H1 (cell line): ENCODE measurements at regions not wholly inside any gene's neighbourhood (a gene's known extent, or its start where the extent isn't known, plus 50 kb on each side); places are given as distances from the start of the nearest gene placed in this dataset.

Experiments
- CTCF ChIA-PET: fragments of 300-600 bp; sonication (Branson Sonifier 250); formaldehyde crosslinking; loops from one replicate; lab custom pipeline; 2021; ENCODE audit not compliant: partially characterized antibody; lab: Charles Lee
- POLR2A ChIA-PET: fragments of 300-600 bp; sonication (Branson Sonifier 250); formaldehyde crosslinking; loops from one replicate; lab custom pipeline; 2021; ENCODE audit warnings: inconsistent platforms; ENCODE audit not compliant: partially characterized antibody; lab: Charles Lee
- DNase-seq, 2 experiments: peaks; one replicate each; pipeline versions ENCODE4 v3.0.0 to v3.0.0-alpha.2; 2010 to 2022; ENCODE audit warnings: low spot score in 2 of 2, low read depth in 1 of 2, mixed read lengths in 1 of 2
- FAIRE-seq: peaks from 2 replicates; lab custom pipeline; 2011; peaks lifted over from hg19 to GRCh38; lab: Jason Lieb, UNC
- H2AFZ ChIP-seq: 2 replicates; pipeline ENCODE4 v1.8.1; 2012; ENCODE audit warnings: low read length, inconsistent platforms
- H2AK5ac ChIP-seq: 2 replicates; pipeline ENCODE4 v1.6.1; 2013; ENCODE audit warnings: low read depth, low read length
- H2BK120ac ChIP-seq: replicated peaks from 2 replicates; pipeline ENCODE3; 2013; ENCODE audit warnings: low read depth, low read length, inconsistent platforms
- H2BK12ac ChIP-seq: 2 replicates; pipeline ENCODE4 v1.6.1; 2013; ENCODE audit warnings: low read depth, low read length
- H2BK15ac ChIP-seq: 2 replicates; pipeline ENCODE4 v1.6.1; 2013; ENCODE audit warnings: low read length
- H2BK20ac ChIP-seq: 2 replicates; pipeline ENCODE4 v1.6.1; 2013; ENCODE audit warnings: low read length
- H2BK5ac ChIP-seq: 2 replicates; pipeline ENCODE4 v1.6.1; 2013; ENCODE audit warnings: low read depth, low read length
- H3K14ac ChIP-seq: 2 replicates; pipeline ENCODE4 v1.6.1; 2013; ENCODE audit warnings: inconsistent platforms; ENCODE audit not compliant: insufficient read length
- H3K18ac ChIP-seq: 2 replicates; pipeline ENCODE4 v1.6.1; 2013; ENCODE audit warnings: low read length; ENCODE audit errors: extremely low read depth
- H3K23ac ChIP-seq: 2 replicates; pipeline ENCODE4 v1.6.1; 2013; ENCODE audit warnings: inconsistent platforms; ENCODE audit not compliant: insufficient read length
- H3K23me2 ChIP-seq: 2 replicates; pipeline ENCODE4 v1.6.1; 2013; ENCODE audit warnings: low read depth, low read length
- H3K27ac ChIP-seq: 2 replicates; pipeline ENCODE4 v1.6.1; 2011; ENCODE audit warnings: low read depth, low read length, inconsistent platforms
- H3K27me3 ChIP-seq, 4 experiments: replicated peaks in 1 of 4; 1 replicate in 1 of 4; 2 replicates in 3 of 4; pipeline versions ENCODE4 v1.6.1 to v1.8.1; 2011 to 2013; ENCODE audit warnings: low read length in 3 of 4, mild to moderate bottlenecking in 3 of 4, inconsistent platforms in 2 of 4, mixed read lengths in 2 of 4, moderate library complexity in 1 of 4; ENCODE audit not compliant: control insufficient read depth in 3 of 4, insufficient read depth in 3 of 4; ENCODE audit errors: extremely low read depth in 1 of 4
- H3K36me3 ChIP-seq, 4 experiments: 2 replicates each; pipeline versions ENCODE4 v1.6.1 to v1.8.1; 2011 to 2013; ENCODE audit warnings: mild to moderate bottlenecking in 4 of 4, low read length in 3 of 4, moderate library complexity in 2 of 4, control low read depth in 1 of 4, inconsistent platforms in 1 of 4; ENCODE audit not compliant: insufficient read depth in 4 of 4, control insufficient read depth in 2 of 4
- H3K4ac ChIP-seq: replicated peaks from 2 replicates; pipeline ENCODE3; 2013; ENCODE audit warnings: low read length, low read depth, mixed read lengths, inconsistent platforms; ENCODE audit not compliant: insufficient read length
- H3K4me1 ChIP-seq, 4 experiments: replicated peaks in 1 of 4; 1 replicate in 1 of 4; 2 replicates in 3 of 4; pipeline versions ENCODE4 v1.6.1 to v1.8.1; 2011 to 2013; ENCODE audit warnings: low read length in 3 of 4, inconsistent platforms in 2 of 4, mixed read lengths in 1 of 4; ENCODE audit not compliant: insufficient read depth in 4 of 4, control insufficient read depth in 3 of 4
- H3K4me2 ChIP-seq, 2 experiments: 2 replicates each; pipeline versions ENCODE4 v1.6.1 to v1.8.1; 2011 to 2013; ENCODE audit warnings: low read depth in 2 of 2, low read length in 2 of 2, control low read depth in 1 of 2, inconsistent platforms in 1 of 2, mild to moderate bottlenecking in 1 of 2; ENCODE audit not compliant: insufficient read depth in 1 of 2
- H3K4me3 ChIP-seq, 4 experiments: fragments of 200-600, 300-600 bp in 1 of 4; sonication (generic), shearing (Covaris generic), sonication (Bioruptor Twin) in 1 of 4; 2 replicates each; pipeline versions ENCODE4 v1.5.1 to v1.8.1; 2011 to 2016; ENCODE audit warnings: low read length in 4 of 4, low read depth in 3 of 4, control low read depth in 2 of 4, inconsistent platforms in 2 of 4, mild to moderate bottlenecking in 2 of 4, mixed read lengths in 1 of 4, moderate library complexity in 1 of 4; ENCODE audit not compliant: insufficient read depth in 2 of 4; ENCODE audit errors: extremely low read depth in 1 of 4
- H3K56ac ChIP-seq: replicated peaks from 2 replicates; pipeline ENCODE3; 2013; ENCODE audit warnings: low read depth, mild to moderate bottlenecking, mixed read lengths, low read length, inconsistent platforms; ENCODE audit not compliant: insufficient read length
- H3K79me1 ChIP-seq: 2 replicates; pipeline ENCODE4 v1.6.1; 2013; ENCODE audit warnings: low read depth, low read length, control low read depth
- H3K79me2 ChIP-seq, 2 experiments: 2 replicates each; pipeline versions ENCODE4 v1.6.1 to v1.8.1; 2012 to 2013; ENCODE audit warnings: low read length in 2 of 2, mild to moderate bottlenecking in 2 of 2, inconsistent platforms in 1 of 2; ENCODE audit not compliant: insufficient read depth in 2 of 2, control insufficient read depth in 1 of 2
- H3K9ac ChIP-seq, 4 experiments: replicated peaks in 1 of 4; 1 replicate in 1 of 4; 2 replicates in 3 of 4; pipeline versions ENCODE4 v1.6.1 to v1.8.1; 2011 to 2013; ENCODE audit warnings: low read depth in 3 of 4, low read length in 3 of 4, control low read depth in 2 of 4, mild to moderate bottlenecking in 2 of 4, moderate library complexity in 2 of 4, inconsistent platforms in 1 of 4; ENCODE audit errors: extremely low read depth in 1 of 4
- H3K9me3 ChIP-seq, 2 experiments: 2 replicates each; pipeline versions ENCODE4 v1.6.1 to v1.8.1; 2012 to 2013; ENCODE audit warnings: mild to moderate bottlenecking in 2 of 2, moderate library complexity in 2 of 2, control low read depth in 1 of 2, inconsistent platforms in 1 of 2, low read depth in 1 of 2, low read length in 1 of 2, mixed read lengths in 1 of 2; ENCODE audit not compliant: insufficient read depth in 2 of 2
- H4K20me1 ChIP-seq, 2 experiments: replicated peaks in 1 of 2; 2 replicates each; pipeline versions ENCODE3 to v1.8.1; 2011 to 2013; ENCODE audit warnings: inconsistent platforms in 2 of 2, low read length in 2 of 2, mild to moderate bottlenecking in 1 of 2; ENCODE audit not compliant: insufficient read depth in 2 of 2, control insufficient read depth in 1 of 2
- H4K5ac ChIP-seq: 2 replicates; pipeline ENCODE4 v1.6.1; 2013; ENCODE audit warnings: low read length, low read depth, mixed read lengths, inconsistent platforms; ENCODE audit not compliant: insufficient read length
- H4K8ac ChIP-seq: 2 replicates; pipeline ENCODE4 v1.8.0; 2013; ENCODE audit warnings: mild to moderate bottlenecking, moderate library complexity, low read length, inconsistent platforms; ENCODE audit not compliant: insufficient read depth; ENCODE audit errors: extremely low read depth
- H4K91ac ChIP-seq: replicated peaks from 2 replicates; pipeline ENCODE3; 2013; ENCODE audit warnings: low read length, mixed read lengths, inconsistent platforms; ENCODE audit not compliant: insufficient read length
- BACH1 ChIP-seq: IDR thresholded peaks from 2 replicates; pipeline ENCODE4 v1.6.1; 2012; ENCODE audit warnings: low read length, improper control_type of control experiment
- KDM5A ChIP-seq: fragments of 200-600 bp; IDR thresholded peaks from 2 replicates; pipeline ENCODE4 v1.7.1; 2012; ENCODE audit warnings: mild to moderate bottlenecking, low read length, inconsistent platforms, mixed read lengths
- NANOG ChIP-seq: IDR thresholded peaks from 2 replicates; pipeline ENCODE4 v1.6.1; 2011; ENCODE audit warnings: low read length, low read depth, mild to moderate bottlenecking, inconsistent platforms; ENCODE audit not compliant: insufficient read depth, poor library complexity, severe bottlenecking
- PHF8 ChIP-seq: fragments of 200-600 bp; sonication (generic); conservative IDR thresholded peaks from 2 replicates; pipeline ENCODE4 v1.7.1; 2012; ENCODE audit warnings: low read depth, mild to moderate bottlenecking, inconsistent platforms, low read length, moderate library complexity
- RBBP5 ChIP-seq: IDR thresholded peaks from 2 replicates; pipeline ENCODE4 v1.7.1; 2012; ENCODE audit warnings: low read depth, mild to moderate bottlenecking, inconsistent platforms, low read length, moderate library complexity, borderline replicate concordance
- RFX5 ChIP-seq: IDR thresholded peaks from 2 replicates; pipeline ENCODE4 v1.6.1; 2011; ENCODE audit warnings: low read depth, low read length, improper control_type of control experiment, borderline replicate concordance
- SUZ12 ChIP-seq: fragments of 200-600 bp; sonication (generic); IDR thresholded peaks from 2 replicates; pipeline ENCODE4 v1.6.1; 2012; ENCODE audit warnings: mild to moderate bottlenecking, inconsistent platforms, low read length, moderate library complexity, mixed read lengths
- WGBS, 2 experiments: shearing (Covaris generic) in 1 of 2; methylation state at CpG; one replicate each; pipeline versions ENCODE4 v1.1.6 to v1.1.7; 2013 to 2015; ENCODE audit warnings: low lambda C conversion rate in 2 of 2, mixed read lengths in 2 of 2, inconsistent platforms in 1 of 2, low coverage in 1 of 2, missing lambda C conversion rate in 1 of 2; ENCODE audit not compliant: insufficient replicate concordance in 2 of 2, insufficient coverage in 1 of 2, insufficient read length in 1 of 2; ENCODE audit errors: extremely low coverage in 1 of 2, missing lambda C conversion rate in 1 of 2; 5-methylcytosine and 5-hydroxymethylcytosine counted together
- TF ChIP-seq, protein P1 (sequence below): IDR thresholded peaks from 2 replicates; pipeline ENCODE4 v1.6.1; 2012; ENCODE audit warnings: low read length, inconsistent platforms

DNA sequence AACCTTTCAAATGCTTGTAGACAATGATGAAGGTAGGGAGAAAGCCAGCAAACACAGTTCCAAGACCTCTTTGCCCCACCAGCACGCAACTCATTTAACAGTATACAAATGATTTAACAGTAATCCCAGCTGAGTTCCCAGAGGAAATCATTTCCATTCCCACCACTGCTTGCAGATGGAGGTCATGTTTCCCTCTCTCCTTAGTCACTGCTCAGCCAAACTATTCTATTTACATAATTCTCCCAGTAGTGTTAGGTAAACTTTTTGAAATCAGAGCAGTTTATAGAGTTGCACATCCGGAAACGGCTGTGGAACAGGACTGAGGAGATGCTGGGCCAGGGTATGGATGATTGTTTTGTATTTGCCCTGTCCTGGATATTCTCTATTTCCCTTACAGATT lies 328.5 kb downstream of the FIGN start:
- H4K8ac ChIP-seq, result no peak overlapping the region
- H3K4me3 ChIP-seq, result no peak overlapping the region
- no peaks in the 10 kb centered on the region for H3K79me1 ChIP-seq
- no peak overlapping the region for H2BK120ac ChIP-seq
- H3K9me3 ChIP-seq, result no peaks in the 10 kb centered on the region
- no peak overlapping the region for H3K27ac ChIP-seq
- no peaks in the 10 kb centered on the region for H3K79me2 ChIP-seq
- no peaks in the 10 kb centered on the region for H3K4me1 ChIP-seq
- no peak overlapping the region for H4K91ac ChIP-seq
- no peak overlapping the region for H3K14ac ChIP-seq
- no peak overlapping the region for H3K18ac ChIP-seq
- no peak overlapping the region for H3K9ac ChIP-seq
- H2AFZ ChIP-seq, result peak overlapping the region; percentile 42; the same call in 1 of the 2 replicates
- H3K36me3 ChIP-seq, result no peaks in the 10 kb centered on the region
- POLR2A ChIA-PET, result no interaction called here
- no peak overlapping the region for H2BK20ac ChIP-seq
- no peak overlapping the region for H3K4me2 ChIP-seq
- H3K4ac ChIP-seq, result no peak overlapping the region
- H2BK15ac ChIP-seq, result no peak overlapping the region
- CTCF ChIA-PET, result interaction anchor here (1.3 kb wide), 1 partner anchor 14 kb away, joined by 4 read pairs; no protein-coding TSS in a partner anchor
- H2BK12ac ChIP-seq, result no peak overlapping the region
- TF ChIP-seq PHF8 (no peak), RFX5 (no peak), BACH1 (no peak), SUZ12 (no peak), RBBP5 (no peak), KDM5A (no peak), NANOG (no peak)
- TF ChIP-seq, protein P1, sequence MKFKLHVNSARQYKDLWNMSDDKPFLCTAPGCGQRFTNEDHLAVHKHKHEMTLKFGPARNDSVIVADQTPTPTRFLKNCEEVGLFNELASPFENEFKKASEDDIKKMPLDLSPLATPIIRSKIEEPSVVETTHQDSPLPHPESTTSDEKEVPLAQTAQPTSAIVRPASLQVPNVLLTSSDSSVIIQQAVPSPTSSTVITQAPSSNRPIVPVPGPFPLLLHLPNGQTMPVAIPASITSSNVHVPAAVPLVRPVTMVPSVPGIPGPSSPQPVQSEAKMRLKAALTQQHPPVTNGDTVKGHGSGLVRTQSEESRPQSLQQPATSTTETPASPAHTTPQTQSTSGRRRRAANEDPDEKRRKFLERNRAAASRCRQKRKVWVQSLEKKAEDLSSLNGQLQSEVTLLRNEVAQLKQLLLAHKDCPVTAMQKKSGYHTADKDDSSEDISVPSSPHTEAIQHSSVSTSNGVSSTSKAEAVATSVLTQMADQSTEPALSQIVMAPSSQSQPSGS, result no peak
- H2AK5ac ChIP-seq, result no peak overlapping the region
- 93% methylated on average over 3 of the region's 3 CpGs; no CpG with 5 or more reads in 1 of the 2 experiments for WGBS, 2 experiments
- no peak overlapping the region for H2BK5ac ChIP-seq
- H4K5ac ChIP-seq, result no peak overlapping the region
- no peaks in the 10 kb centered on the region for H4K20me1 ChIP-seq
- DNase-seq (no peak), FAIRE-seq (no peak)
- H3K23me2 ChIP-seq, result no peaks in the 10 kb centered on the region
- H3K23ac ChIP-seq, result no peak overlapping the region
- peaks cover 0 to 1% (median 0%) of the 10 kb centered on the region in 4 experiments; a peak in 1 of 7 replicates for H3K27me3 ChIP-seq
- H3K56ac ChIP-seq, result no peak overlapping the region
